H54 (cell line): ENCODE measurements at regions not wholly inside any gene's neighbourhood (a gene's known extent, or its start where the extent isn't known, plus 50 kb on each side); places are given as distances from the start of the nearest gene placed in this dataset.

Experiments used
- DNase-seq: peaks from one replicate; pipeline ENCODE4 v3.0.0; 2011; ENCODE audit warnings: low spot score, mixed read lengths; ENCODE audit not compliant: insufficient read length
- FAIRE-seq: peaks from 3 replicates; lab custom pipeline; 2011; peaks lifted over from hg19 to GRCh38; lab: Jason Lieb, UNC
- POLR2A ChIP-seq: IDR thresholded peaks from 2 replicates; pipeline ENCODE4 v1.6.1; 2011; ENCODE audit warnings: low read depth, mild to moderate bottlenecking, low read length

- DNase-seq (no peak), FAIRE-seq (no peak)
- no peak for TF ChIP-seq POLR2A
Measured at GRCh38 chr2:164363646-164364045, 257.6 kb downstream of the GRB14 start.

GRCh38 chr2:164351536-164351935 is 269.7 kb downstream of the GRB14 start:
- DNase-seq = no peak
- TF ChIP-seq POLR2A = no peak
- no peak for FAIRE-seq

- FAIRE-seq (no peak), DNase-seq (no peak)
- TF ChIP-seq POLR2A = no peak
Measured at GRCh38 chr2:164335947-164336346, 285.3 kb downstream of the GRB14 start.

- DNase-seq (no peak), FAIRE-seq (no peak)
- no peak for TF ChIP-seq POLR2A
Measured at GRCh38 chr2:164335128-164335527, 286.2 kb downstream of the GRB14 start.

- no peak for TF ChIP-seq POLR2A
- FAIRE-seq (no peak), DNase-seq (no peak)
Measured at GRCh38 chr2:164328310-164328709, 293.0 kb downstream of the GRB14 start.

GRCh38 chr2:164323978-164324377 is 297.3 kb downstream of the GRB14 start:
- FAIRE-seq = no peak
- DNase-seq = no peak
- TF ChIP-seq POLR2A = no peak

- peak; percentile 38 for FAIRE-seq
- no peak for TF ChIP-seq POLR2A
- DNase-seq = no peak
Measured at GRCh38 chr2:164314148-164314547, 307.1 kb downstream of the GRB14 start.

GRCh38 chr2:164306872-164307271 is 314.4 kb downstream of the GRB14 start:
- DNase-seq (no peak), FAIRE-seq (no peak)
- TF ChIP-seq POLR2A = no peak

- FAIRE-seq = no peak
- TF ChIP-seq POLR2A = no peak
- no peak for DNase-seq
Measured at GRCh38 chr2:164302786-164303185, 318.5 kb downstream of the GRB14 start.

- TF ChIP-seq POLR2A = no peak
- DNase-seq (no peak), FAIRE-seq (no peak)
Measured at GRCh38 chr2:164288235-164288634, 333.0 kb downstream of the GRB14 start.

GRCh38 chr2:164287056-164287455 is 334.2 kb downstream of the GRB14 start:
- FAIRE-seq (no peak), DNase-seq (no peak)
- no peak for TF ChIP-seq POLR2A

- FAIRE-seq (no peak), DNase-seq (no peak)
- no peak for TF ChIP-seq POLR2A
Measured at GRCh38 chr2:164285576-164285975, 335.7 kb downstream of the GRB14 start.

GRCh38 chr2:164281896-164282295 is 339.4 kb downstream of the GRB14 start:
- FAIRE-seq (no peak), DNase-seq (no peak)
- no peak for TF ChIP-seq POLR2A

- no peak for TF ChIP-seq POLR2A
- DNase-seq (no peak), FAIRE-seq (no peak)
Measured at GRCh38 chr2:164275659-164276058, 345.6 kb downstream of the GRB14 start.

GRCh38 chr2:164260506-164260905 is 360.8 kb downstream of the GRB14 start:
- DNase-seq (no peak), FAIRE-seq (no peak)
- no peak for TF ChIP-seq POLR2A

- FAIRE-seq (peak; percentile 83), DNase-seq (peak; percentile 5)
- TF ChIP-seq POLR2A = no peak
Measured at GRCh38 chr2:164257742-164258141, 363.5 kb downstream of the GRB14 start.
